H9 (cell line): ENCODE measurements at regions not wholly inside any gene's neighbourhood (a gene's known extent, or its start where the extent isn't known, plus 50 kb on each side); places are given as distances from the start of the nearest gene placed in this dataset.

Experiments used
- DNase-seq: peaks from one replicate; pipeline ENCODE4 v3.0.0-alpha.2; 2017
- H2AFZ ChIP-seq: one replicate; pipeline ENCODE4 v1.6.1; 2013; ENCODE audit warnings: mild to moderate bottlenecking, low read length, control low read depth, moderate library complexity
- H2AK5ac ChIP-seq: 2 replicates; pipeline ENCODE4 v1.6.1; 2013; ENCODE audit warnings: low read length, control low read depth, mixed read lengths; ENCODE audit not compliant: insufficient read length
- H2BK120ac ChIP-seq: one replicate; pipeline ENCODE4 v1.6.1; 2013; ENCODE audit warnings: low read depth, mild to moderate bottlenecking, low read length, control low read depth, inconsistent platforms; ENCODE audit not compliant: poor library complexity, severe bottlenecking
- H2BK12ac ChIP-seq: 2 replicates; pipeline ENCODE4 v1.6.1; 2013; ENCODE audit warnings: low read length, control low read depth, mixed read lengths, low read depth; ENCODE audit not compliant: insufficient read length
- H2BK15ac ChIP-seq: 2 replicates; pipeline ENCODE4 v1.6.1; 2013; ENCODE audit warnings: low read depth, low read length, control low read depth
- H2BK20ac ChIP-seq: one replicate; pipeline ENCODE4 v1.6.1; 2013; ENCODE audit warnings: low read depth, mild to moderate bottlenecking, low read length, control low read depth, inconsistent platforms; ENCODE audit not compliant: poor library complexity, severe bottlenecking
- H2BK5ac ChIP-seq: 2 replicates; pipeline ENCODE4 v1.6.1; 2013; ENCODE audit warnings: low read length, control low read depth, mixed read lengths; ENCODE audit not compliant: insufficient read length
- H3K14ac ChIP-seq: 2 replicates; pipeline ENCODE4 v1.6.1; 2013; ENCODE audit warnings: low read length, control low read depth; ENCODE audit not compliant: insufficient read depth
- H3K18ac ChIP-seq: 2 replicates; pipeline ENCODE4 v1.6.1; 2013; ENCODE audit warnings: low read depth, mild to moderate bottlenecking, mixed read lengths, low read length, control low read depth; ENCODE audit not compliant: insufficient read length
- H3K23ac ChIP-seq: 2 replicates; pipeline ENCODE4 v1.6.1; 2013; ENCODE audit warnings: low read length, control low read depth, mixed read lengths, low read depth; ENCODE audit not compliant: insufficient read length
- H3K23me2 ChIP-seq: 2 replicates; pipeline ENCODE4 v1.6.1; 2013; ENCODE audit warnings: low read depth, mild to moderate bottlenecking, mixed read lengths, low read length, control low read depth; ENCODE audit not compliant: insufficient read length, poor library complexity, severe bottlenecking
- H3K27ac ChIP-seq: 2 replicates; pipeline ENCODE4 v1.5.1; 2013; ENCODE audit warnings: low read length, control low read depth, mixed read lengths, low read depth; ENCODE audit not compliant: insufficient read length
- H3K27me3 ChIP-seq: 2 replicates; pipeline ENCODE4 v1.6.1; 2013; ENCODE audit warnings: low read length, control low read depth, inconsistent platforms; ENCODE audit not compliant: insufficient read depth
- H3K4ac ChIP-seq: 2 replicates; pipeline ENCODE4 v1.6.1; 2013; ENCODE audit warnings: low read depth, mild to moderate bottlenecking, control low read depth, inconsistent platforms, low read length, moderate library complexity
- H3K4me1 ChIP-seq: 2 replicates; pipeline ENCODE4 v1.6.1; 2013; ENCODE audit warnings: low read length, control low read depth, inconsistent platforms; ENCODE audit not compliant: insufficient read depth
- H3K4me2 ChIP-seq: 2 replicates; pipeline ENCODE4 v1.6.1; 2013; ENCODE audit warnings: low read length, control low read depth, mixed read lengths; ENCODE audit not compliant: insufficient read length, insufficient read depth
- H3K56ac ChIP-seq: 2 replicates; pipeline ENCODE4 v1.6.1; 2013; ENCODE audit warnings: low read depth, mild to moderate bottlenecking, mixed read lengths, low read length, control low read depth; ENCODE audit not compliant: insufficient read length
- H3K79me1 ChIP-seq: 2 replicates; pipeline ENCODE4 v1.6.1; 2013; ENCODE audit warnings: low read depth, mild to moderate bottlenecking, moderate library complexity, low read length, control low read depth, inconsistent platforms; ENCODE audit not compliant: insufficient read depth, poor library complexity, severe bottlenecking
- H3K79me2 ChIP-seq: 2 replicates; pipeline ENCODE4 v1.6.1; 2013; ENCODE audit warnings: low read length, control low read depth, inconsistent platforms; ENCODE audit not compliant: insufficient read depth
- H3K9ac ChIP-seq: 2 replicates; pipeline ENCODE4 v1.6.1; 2013; ENCODE audit warnings: low read length, control low read depth, mixed read lengths; ENCODE audit not compliant: insufficient read length; ENCODE audit errors: extremely low read depth
- H3K9me3 ChIP-seq: one replicate; pipeline ENCODE4 v1.6.1; 2013; ENCODE audit warnings: low read depth, low read length, inconsistent platforms; ENCODE audit not compliant: control insufficient read depth
- H3T11ph ChIP-seq: one replicate; pipeline ENCODE4 v1.6.1; 2013; ENCODE audit warnings: mild to moderate bottlenecking, low read length, control low read depth, inconsistent platforms
- H4K20me1 ChIP-seq: one replicate; pipeline ENCODE4 v1.6.1; 2013; ENCODE audit not compliant: control insufficient read depth, insufficient read length, insufficient read depth
- H4K5ac ChIP-seq: 2 replicates; pipeline ENCODE4 v1.6.1; 2013; ENCODE audit warnings: low read depth, mild to moderate bottlenecking, mixed read lengths, low read length, control low read depth; ENCODE audit not compliant: insufficient read length
- H4K8ac ChIP-seq: replicated peaks from 2 replicates; pipeline ENCODE4 v1.6.1; 2013; ENCODE audit warnings: low read length, control low read depth, mixed read lengths, low read depth; ENCODE audit not compliant: insufficient read length
- H4K91ac ChIP-seq: 2 replicates; pipeline ENCODE4 v1.6.1; 2013; ENCODE audit warnings: low read depth, mild to moderate bottlenecking, moderate library complexity, mixed read lengths, low read length, control low read depth; ENCODE audit not compliant: insufficient read length
- H3K27ac Mint-ChIP-seq, 3 experiments: 2 replicates in 2 of 3; 3 replicates in 1 of 3; pipeline ENCODE4 v1.8.0; 2020 to 2021; ENCODE audit warnings: mixed read lengths in 3 of 3, mild to moderate bottlenecking in 1 of 3, moderate library complexity in 1 of 3
- H3K27me3 Mint-ChIP-seq: 2 replicates; pipeline ENCODE4 v1.8.0; 2021; ENCODE audit warnings: low read depth, mild to moderate bottlenecking, moderate library complexity, mixed read lengths
- H3K36me3 Mint-ChIP-seq, 3 experiments: 2 replicates in 2 of 3; 3 replicates in 1 of 3; pipeline ENCODE4 v1.8.0; 2020 to 2021; ENCODE audit warnings: low read depth in 3 of 3, mixed read lengths in 3 of 3; ENCODE audit not compliant: insufficient read depth in 1 of 3
- H3K4me1 Mint-ChIP-seq, 2 experiments: 2 replicates each; pipeline ENCODE4 v1.8.0; 2020; ENCODE audit warnings: mixed read lengths in 2 of 2
- H3K4me3 Mint-ChIP-seq, 2 experiments: 2 replicates in 1 of 2; 3 replicates in 1 of 2; pipeline ENCODE4 v1.8.0; 2020 to 2021; ENCODE audit warnings: mild to moderate bottlenecking in 2 of 2, mixed read lengths in 2 of 2, moderate library complexity in 1 of 2
- H3K9me3 Mint-ChIP-seq, 2 experiments: 2 replicates in 1 of 2; 3 replicates in 1 of 2; pipeline ENCODE4 v1.8.0; 2020; ENCODE audit warnings: mild to moderate bottlenecking in 2 of 2, mixed read lengths in 2 of 2, moderate library complexity in 1 of 2
- CTCF ChIP-seq: fragments of 200-600 bp; sonication (generic); conservative IDR thresholded peaks from 3 replicates; pipeline ENCODE4 v1.8.0; 2021; ENCODE audit warnings: antibody characterized with exemption, mild to moderate bottlenecking
- WGBS: extraction: QIAGEN DNeasy Blood & Tissue Kit; methylation state at CpG from one replicate; pipeline ENCODE4 v1.1.7; 2013; ENCODE audit warnings: missing lambda C conversion rate, low lambda C conversion rate, mixed read lengths; ENCODE audit not compliant: insufficient read length; ENCODE audit errors: extremely low coverage; 5-methylcytosine and 5-hydroxymethylcytosine counted together

- Histone ChIP-seq H2AFZ (no peak overlapping the region), H3K27me3 (no peaks in the 10 kb centered on the region), H3K4ac (no peak overlapping the region), H2BK20ac (no peak overlapping the region), H2BK120ac (no peak overlapping the region), H4K5ac (no peak overlapping the region), H3K4me2 (no peak overlapping the region), H4K20me1 (no peaks in the 10 kb centered on the region), H3K18ac (no peak overlapping the region), H3K56ac (no peak overlapping the region), H2AK5ac (no peak overlapping the region), H3K9ac (no peak overlapping the region), H3K9me3 (no peaks in the 10 kb centered on the region), H2BK12ac (no peak overlapping the region), H2BK5ac (no peak overlapping the region), H3K79me2 (no peaks in the 10 kb centered on the region), H3K14ac (no peak overlapping the region), H3K23me2 (no peaks in the 10 kb centered on the region), H3K23ac (no peak overlapping the region), H4K91ac (no peak overlapping the region), H2BK15ac (no peak overlapping the region), H4K8ac (no peak overlapping the region), H3K79me1 (no peaks in the 10 kb centered on the region), H3T11ph (no peak overlapping the region), H3K27ac (no peak overlapping the region), H3K4me1 (no peaks in the 10 kb centered on the region; the same call in 1 of the 2 replicates)
- Mint-ChIP-seq H3K4me3 (no peak overlapping the region), H3K4me1 (peaks cover 41 to 44% of the 10 kb centered on the region in 2 experiments), H3K9me3 (peaks cover 22 to 27% of the 10 kb centered on the region in 2 experiments), H3K36me3 (peaks cover 5 to 34% (median 16%) of the 10 kb centered on the region in 3 experiments; a peak in 6 of 7 replicates), H3K27ac (no peak overlapping the region), H3K27me3 (peaks cover 12% of the 10 kb centered on the region)
- no CpG with 5 or more reads among the region's 3 CpGs for WGBS
- DNase-seq = no peak
- TF ChIP-seq CTCF = no peak
Measured at GRCh38 chr6:170035044-170035443, 255.8 kb downstream of the DLL1 start.
